ENCODE measurements at regions not wholly inside any gene's neighbourhood (a gene's known extent, or its start where the extent isn't known, plus 50 kb on each side); places are given as distances from the start of the nearest gene placed in this dataset.
A peak's percentile ranks its signal among the peaks of the same experiment; 100 is the strongest.

- intact Hi-C loops (cut with micrococcal nuclease; ENCODE audit: unreplicated experiment) (no loop called here), in situ Hi-C loops (cut with HindIII; ENCODE audit: extremely low pct_ligation_motif_present, low pct_unique_long_range_greater_than_20kb) (no loop called here)
- POLR2A ChIA-PET = no interaction called here
- Histone ChIP-seq H3K36me3 (replicated peaks in 1 of 2; ENCODE audit: control insufficient read depth in 1 of 2, insufficient read depth in 2 of 2, low read length in 2 of 2) (no peaks in the 10 kb centered on the region), H3K9me3 (ENCODE audit: low read length) (no peaks in the 10 kb centered on the region), H2AFZ (ENCODE audit: low read length) (peak overlapping the region; percentile 36), H3K4me1 (ENCODE audit: insufficient read depth, low read length) (peaks cover 7% of the 10 kb centered on the region), H3K27ac (ENCODE audit: extremely low read length, insufficient read depth, low read length) (no peak overlapping the region), H3K4me3 (replicated peaks in 1 of 3; ENCODE audit: insufficient read depth in 1 of 3, low read depth in 2 of 3, low read length in 3 of 3) (no peak overlapping the region), H3K4me2 (ENCODE audit: low read depth, low read length) (peak overlapping the region; percentile 49), H3K9ac (ENCODE audit: insufficient read depth, low read depth, low read length) (no peak overlapping the region), H3K27me3 (ENCODE audit: control insufficient read depth in 1 of 2, insufficient read depth in 2 of 2, low read length in 2 of 2) (no peaks in the 10 kb centered on the region), H4K20me1 (ENCODE audit: insufficient read depth, low read length) (no peaks in the 10 kb centered on the region), H3K79me2 (ENCODE audit: insufficient read depth, low read length) (no peaks in the 10 kb centered on the region)
- 1% methylated on average over 8 of the region's 8 CpGs for WGBS (ENCODE audit: low lambda C conversion rate)
- TF ChIP-seq SIX1 (CRISPR knock-in tag; IDR thresholded peaks at IDR 0.05; ENCODE audit: borderline replicate concordance) (peak; percentile 90; the same call in 1 of the 2 replicates), NR3C1 (CRISPR knock-in tag; IDR thresholded peaks at IDR 0.05) (no peak), MIER2 (CRISPR knock-in tag; IDR thresholded peaks at IDR 0.05) (no peak), ZNF276 (CRISPR knock-in tag; IDR thresholded peaks at IDR 0.05; ENCODE audit: low read depth) (no peak), FOSL2 (CRISPR knock-in tag; IDR thresholded peaks at IDR 0.05) (peak; percentile 25; the same call in 1 of the 2 replicates), BHLHE40 (IDR thresholded peaks at IDR 0.05; ENCODE audit: low read length) (peak; percentile 36; the same call in 1 of the 2 replicates)
- ATAC-seq = peak; percentile 48; the same call in 1 of the 3 replicates
- CTCF ChIA-PET (ENCODE audit: low intra/inter-chr PET ratio, low total read pairs) = no interaction called here
- no peak for FAIRE-seq
- peak; percentile 49 for DNase-seq (ENCODE audit: low spot score)
- BruUV-seq (replicated peaks) = no TSS peak
Measured at GRCh38 chr5:124162767-124163532, 583.5 kb downstream of the ZNF608 start.

GRCh38 chr5:124161266-124161665 is 585.2 kb downstream of the ZNF608 start:
- intact Hi-C loops (cut with micrococcal nuclease; ENCODE audit: unreplicated experiment) = no loop called here

More at GRCh38 chr5:124161266-124161665, 585.2 kb downstream of the ZNF608 start:
- Histone ChIP-seq H3K4me2 (ENCODE audit: low read depth, low read length) (no peak overlapping the region), H3K79me2 (ENCODE audit: insufficient read depth, low read length) (no peaks in the 10 kb centered on the region), H3K9me3 (ENCODE audit: low read length) (no peaks in the 10 kb centered on the region), H4K20me1 (ENCODE audit: insufficient read depth, low read length) (no peaks in the 10 kb centered on the region), H3K27me3 (ENCODE audit: control insufficient read depth in 1 of 2, insufficient read depth in 2 of 2, low read length in 2 of 2) (no peaks in the 10 kb centered on the region), H3K4me1 (ENCODE audit: insufficient read depth, low read length) (peaks cover 7% of the 10 kb centered on the region), H2AFZ (ENCODE audit: low read length) (no peak overlapping the region), H3K27ac (ENCODE audit: extremely low read length, insufficient read depth, low read length) (no peak overlapping the region), H3K9ac (ENCODE audit: insufficient read depth, low read depth, low read length) (no peak overlapping the region), H3K4me3 (replicated peaks in 1 of 3; ENCODE audit: insufficient read depth in 1 of 3, low read depth in 2 of 3, low read length in 3 of 3) (no peak overlapping the region), H3K36me3 (replicated peaks in 1 of 2; ENCODE audit: control insufficient read depth in 1 of 2, insufficient read depth in 2 of 2, low read length in 2 of 2) (no peaks in the 10 kb centered on the region)
- WGBS (ENCODE audit: low lambda C conversion rate) = 7% methylated on average over 5 of the region's 5 CpGs
- in situ Hi-C loops (cut with HindIII; ENCODE audit: extremely low pct_ligation_motif_present, low pct_unique_long_range_greater_than_20kb) = no loop called here
- DNase-seq (ENCODE audit: low spot score) = no peak
- BruUV-seq (replicated peaks) = no TSS peak
- ChIA-PET CTCF (ENCODE audit: low intra/inter-chr PET ratio, low total read pairs) (no interaction called here), POLR2A (no interaction called here)
- no peak for TF ChIP-seq TEF (CRISPR knock-in tag; IDR thresholded peaks at IDR 0.05)
- no peak for TF ChIP-seq RAD21 (CRISPR knock-in tag; IDR thresholded peaks at IDR 0.05)
- TF ChIP-seq ZNF597 (CRISPR knock-in tag; IDR thresholded peaks at IDR 0.05) = no peak
- TF ChIP-seq ZNF441 (CRISPR knock-in tag; IDR thresholded peaks at IDR 0.05; ENCODE audit: borderline replicate concordance) = no peak
- no peak for FAIRE-seq
- ATAC-seq = no peak
